ENCODE measurements at regions not wholly inside any gene's neighbourhood (a gene's known extent, or its start where the extent isn't known, plus 50 kb on each side); places are given as distances from the start of the nearest gene placed in this dataset.

DNA sequence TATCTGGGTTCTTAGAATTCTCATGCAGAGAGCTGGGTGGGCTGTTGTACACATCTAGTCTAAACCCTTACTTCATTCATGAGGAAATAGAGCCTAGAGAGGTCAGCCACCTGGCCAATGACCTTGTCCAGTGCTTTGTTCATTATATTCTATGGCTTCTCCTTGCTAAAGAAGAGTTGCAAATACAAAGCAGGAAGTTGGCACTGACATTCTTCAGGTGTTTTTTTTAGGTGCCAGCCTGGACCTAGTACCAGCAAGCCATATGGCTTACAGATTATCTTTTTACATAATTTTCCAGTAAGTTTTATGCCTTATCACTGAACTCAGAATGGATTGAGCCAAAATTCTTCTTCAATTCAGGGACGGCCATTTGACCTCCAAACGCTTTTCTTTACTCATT, 54.7 kb upstream of the PGM2 start:
- DNase-seq (ENCODE audit: low spot score in 2 of 2) (no peak), ATAC-seq (no peak)
- Mint-ChIP-seq H3K9me3 (peaks cover 0 to 6% of the 10 kb centered on the region in 2 donors), H3K27ac (no peak overlapping the region), H3K36me3 (no peaks in the 10 kb centered on the region)

DNA sequence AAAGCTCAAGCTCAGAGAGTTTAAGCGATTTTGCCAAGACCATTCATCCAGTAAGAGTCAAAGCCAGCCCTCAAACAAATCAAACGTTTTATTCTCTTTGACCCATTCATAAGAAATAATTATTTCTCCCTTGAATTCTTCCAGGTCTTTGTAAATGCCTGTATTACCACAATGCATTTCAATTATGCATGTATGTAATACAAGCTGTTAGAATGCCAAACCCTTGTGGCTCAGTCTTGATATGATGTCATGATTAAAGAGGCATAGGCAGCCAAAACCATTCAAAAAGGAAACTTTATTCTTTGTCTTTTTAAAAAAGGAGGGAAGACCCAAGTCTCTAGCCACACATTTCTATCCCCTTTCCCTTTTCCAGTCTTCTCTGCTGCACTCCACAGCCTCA, 56.5 kb upstream of the PGM2 start:
- peaks cover 0 to 6% of the 10 kb centered on the region in 2 donors for H3K9me3 Mint-ChIP-seq
- no peak for ATAC-seq
- no peak for DNase-seq (ENCODE audit: low spot score in 2 of 2)
- no peaks in the 10 kb centered on the region for H3K36me3 Mint-ChIP-seq
- no peak overlapping the region for H3K27ac Mint-ChIP-seq

DNA sequence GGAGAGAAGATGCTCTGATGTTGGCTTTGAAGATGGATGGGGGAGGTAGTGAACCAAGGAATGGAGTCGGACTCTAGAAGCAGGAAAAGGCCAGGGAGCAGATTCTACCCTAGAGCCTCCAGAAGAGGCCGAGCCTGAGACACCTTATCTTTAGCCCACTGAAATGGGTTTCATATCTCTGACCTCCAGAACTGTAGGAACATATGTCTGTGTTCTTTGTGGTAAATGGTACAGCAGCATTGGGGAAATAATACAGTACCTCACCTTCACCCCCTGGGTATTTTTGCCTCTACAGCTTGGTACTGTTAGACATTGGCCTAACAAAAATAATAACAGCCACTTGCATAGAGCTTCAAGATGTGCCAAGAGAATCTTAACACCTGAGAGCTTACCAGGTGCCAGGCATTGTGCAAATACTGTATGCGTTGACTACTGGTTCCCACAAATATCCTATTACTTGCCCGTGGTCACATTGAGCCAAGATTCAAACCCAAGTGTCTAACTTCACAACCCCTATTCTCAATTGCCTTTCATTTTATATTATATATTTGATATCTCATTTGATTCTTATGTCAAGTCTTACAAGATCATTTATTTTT, 57.0 kb upstream of the PGM2 start:
- no peaks in the 10 kb centered on the region for H3K36me3 Mint-ChIP-seq
- DNase-seq (ENCODE audit: low spot score in 2 of 2) (no peak), ATAC-seq (no peak)
- peaks cover 0 to 6% of the 10 kb centered on the region in 2 donors for H3K9me3 Mint-ChIP-seq
- H3K27ac Mint-ChIP-seq: no peak overlapping the region

DNA sequence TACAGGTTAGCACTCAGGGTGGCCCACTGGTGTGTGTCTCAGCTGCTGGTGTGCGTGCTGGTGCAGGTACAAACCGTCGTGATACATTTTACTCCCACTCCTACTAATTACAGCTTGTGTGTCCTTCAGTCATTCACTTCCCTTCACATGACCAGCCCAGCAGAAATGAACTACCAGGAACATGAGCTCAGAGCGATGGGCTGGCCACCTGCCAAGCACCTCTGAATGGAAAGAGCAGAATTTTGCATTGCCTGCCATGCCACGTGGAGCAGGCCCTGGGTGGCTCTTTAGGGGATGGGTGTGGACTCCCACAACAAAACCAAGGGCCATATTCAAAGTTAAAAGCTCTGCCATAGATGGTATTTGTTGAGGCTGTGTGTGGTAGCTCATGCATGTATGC, 58.9 kb upstream of the PGM2 start:
- H3K27ac Mint-ChIP-seq: no peak overlapping the region
- H3K36me3 Mint-ChIP-seq: no peaks in the 10 kb centered on the region
- ATAC-seq (no peak), DNase-seq (ENCODE audit: low spot score in 2 of 2) (no peak)
- peaks cover 0 to 4% of the 10 kb centered on the region in 2 donors for H3K9me3 Mint-ChIP-seq

DNA sequence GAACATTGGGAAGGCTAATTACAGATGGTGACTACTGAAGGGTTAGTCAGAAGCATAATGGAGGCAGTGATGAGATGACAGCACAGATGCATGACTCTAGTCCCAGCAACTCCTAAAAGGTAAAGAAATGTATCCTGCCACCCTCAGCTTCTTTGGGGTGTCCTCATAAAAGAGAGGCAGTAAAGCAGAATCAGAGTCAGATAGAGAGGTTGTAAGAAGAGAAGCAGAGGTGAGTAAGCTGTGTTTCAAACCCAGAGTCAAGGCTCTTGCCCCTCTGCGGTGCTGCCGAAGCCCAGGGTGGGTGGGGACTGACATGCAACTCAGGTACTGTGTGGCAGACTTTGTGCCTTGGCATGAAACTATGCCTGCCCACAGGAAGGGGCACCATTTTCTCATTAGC, 59.5 kb upstream of the PGM2 start:
- H3K27ac Mint-ChIP-seq: no peak overlapping the region
- DNase-seq (ENCODE audit: low spot score in 2 of 2) (no peak), ATAC-seq (peak in 1 of 2 donors; percentile 16)
- H3K9me3 Mint-ChIP-seq: no peaks in the 10 kb centered on the region
- H3K36me3 Mint-ChIP-seq: no peaks in the 10 kb centered on the region

DNA sequence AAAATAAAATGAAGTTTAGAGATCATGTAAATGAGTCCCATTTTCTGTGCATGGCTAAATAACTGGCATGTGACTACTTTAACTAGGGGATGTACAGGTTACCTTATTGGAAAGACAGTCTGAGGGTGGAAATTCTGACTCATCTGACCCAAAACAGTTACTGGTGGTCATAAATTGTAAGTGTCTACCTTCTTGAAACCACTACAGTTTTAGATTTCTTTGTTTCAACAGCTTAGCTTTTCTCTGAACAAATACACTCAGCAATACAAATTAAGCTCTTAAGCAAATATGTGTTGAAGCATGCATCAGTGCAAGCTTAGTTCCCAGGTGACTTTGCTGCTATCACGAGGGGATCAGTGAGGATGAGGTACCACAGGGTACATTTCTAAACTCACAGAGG, 60.7 kb upstream of the PGM2 start:
- no peaks in the 10 kb centered on the region for H3K36me3 Mint-ChIP-seq
- peak; percentile 57 to 75 for ATAC-seq
- DNase-seq (ENCODE audit: low spot score in 2 of 2): no peak
- H3K27ac Mint-ChIP-seq: peak overlapping the region; percentile 2 to 81
- no peaks in the 10 kb centered on the region for H3K9me3 Mint-ChIP-seq

DNA sequence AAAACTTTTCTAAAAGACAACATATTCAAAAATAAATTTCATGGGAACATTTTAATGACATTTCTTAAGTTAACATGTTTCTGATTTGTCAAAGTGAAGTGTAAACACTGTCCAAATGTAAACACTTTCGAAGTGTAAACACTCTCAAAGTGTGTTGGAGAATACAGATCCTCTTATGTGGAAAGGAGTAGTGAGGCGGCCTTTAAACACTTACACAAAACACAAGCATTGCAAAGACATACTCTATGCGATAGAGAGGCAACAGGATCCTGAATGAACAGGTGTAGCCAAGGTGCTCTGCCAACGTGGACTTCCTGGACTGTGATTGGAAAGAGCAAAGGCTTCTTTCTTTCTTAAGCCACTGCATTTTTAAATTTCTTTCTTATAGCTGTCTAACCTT, 62.7 kb upstream of the PGM2 start:
- H3K9me3 Mint-ChIP-seq: no peaks in the 10 kb centered on the region
- no peaks in the 10 kb centered on the region for H3K36me3 Mint-ChIP-seq
- no peak for ATAC-seq

DNA sequence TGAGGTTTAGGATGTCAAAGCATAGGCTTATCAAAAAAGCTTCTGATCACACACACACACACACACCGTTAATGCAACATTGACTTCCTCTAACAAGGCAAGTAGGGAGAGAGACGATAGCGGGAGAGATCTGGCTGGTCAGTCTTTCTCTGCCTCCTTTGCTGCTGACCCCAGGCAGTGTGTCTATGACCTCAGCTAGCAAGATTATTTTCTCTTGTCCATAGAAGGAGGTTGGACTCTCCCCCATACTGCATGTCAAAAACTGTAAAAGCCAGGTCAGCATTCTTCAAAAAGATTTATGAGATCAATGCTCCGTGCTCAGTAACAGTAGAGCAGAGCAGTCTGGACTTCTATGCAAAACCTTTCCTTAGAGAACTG, 63.5 kb upstream of the PGM2 start:
- H3K27ac Mint-ChIP-seq: no peak overlapping the region

More for the DNA sequence above, 62.7 kb upstream of the PGM2 start:
- no peak for DNase-seq (ENCODE audit: low spot score in 2 of 2)
- no peak overlapping the region for H3K27ac Mint-ChIP-seq

DNA sequence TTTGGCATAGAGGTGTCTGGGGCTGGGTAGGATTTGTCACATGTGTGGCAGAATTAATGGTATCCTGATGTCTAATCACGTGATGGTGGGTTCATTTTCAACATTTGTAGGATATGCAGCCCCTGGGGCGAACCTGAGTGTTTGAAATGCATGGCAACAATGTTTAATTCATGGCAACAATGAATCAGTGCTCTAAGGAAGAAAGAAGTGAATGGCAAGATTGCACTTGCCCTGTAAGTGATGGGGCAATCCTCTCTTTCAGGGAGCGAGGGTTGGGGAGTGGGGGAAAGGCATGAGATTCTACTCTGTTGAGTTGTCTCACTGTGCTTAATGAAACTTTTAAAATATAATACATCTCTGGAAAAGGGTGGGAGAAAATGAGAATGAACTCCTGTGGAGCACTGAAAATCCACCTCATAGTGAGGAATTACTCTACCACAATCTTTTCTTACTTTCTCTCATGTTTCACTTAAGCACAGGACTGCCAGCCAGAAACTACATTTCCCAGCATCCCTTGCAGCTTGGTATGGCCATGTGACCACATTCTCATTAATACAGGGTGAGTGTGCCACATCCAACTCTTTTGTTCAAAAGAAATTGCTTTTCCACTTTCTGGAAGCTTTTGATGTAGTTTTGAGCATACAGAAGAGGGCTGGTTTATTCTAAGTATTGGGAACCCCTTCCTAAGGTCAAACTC, 64.0 kb upstream of the PGM2 start:
- Mint-ChIP-seq H3K27ac (no peak overlapping the region), H3K9me3 (no peaks in the 10 kb centered on the region), H3K36me3 (no peaks in the 10 kb centered on the region)
- peak in 1 of 2 donors; percentile 19 for DNase-seq (ENCODE audit: low spot score in 2 of 2)
- peak in 1 of 2 donors; percentile 51 for ATAC-seq

More for the DNA sequence above, 63.5 kb upstream of the PGM2 start:
- ATAC-seq (no peak), DNase-seq (ENCODE audit: low spot score in 2 of 2) (no peak)
- Mint-ChIP-seq H3K9me3 (no peaks in the 10 kb centered on the region), H3K36me3 (no peaks in the 10 kb centered on the region)

DNA sequence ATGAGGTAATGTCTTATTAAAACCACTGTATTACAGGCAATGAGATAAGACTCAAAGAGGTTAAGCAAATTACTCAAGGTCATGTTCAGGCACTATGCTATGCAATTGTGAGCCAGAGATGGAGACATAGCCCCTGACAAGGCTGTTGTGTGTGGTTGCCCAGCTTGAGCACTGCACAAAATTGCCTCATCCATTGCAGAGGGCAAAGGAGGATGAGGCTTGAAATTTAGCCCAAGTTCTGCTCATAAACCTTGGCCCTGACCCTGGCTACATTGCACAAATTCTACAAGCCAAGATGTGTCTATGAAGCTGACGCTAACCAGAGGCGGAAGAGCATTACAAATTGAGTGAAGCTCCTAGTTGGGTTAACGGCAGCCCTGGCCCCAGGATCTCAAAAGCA, 65.6 kb upstream of the PGM2 start:
- H3K36me3 Mint-ChIP-seq: no peaks in the 10 kb centered on the region
- no peak overlapping the region for H3K27ac Mint-ChIP-seq
- DNase-seq (ENCODE audit: low spot score in 2 of 2): no peak
- H3K9me3 Mint-ChIP-seq: no peaks in the 10 kb centered on the region
- no peak for ATAC-seq

DNA sequence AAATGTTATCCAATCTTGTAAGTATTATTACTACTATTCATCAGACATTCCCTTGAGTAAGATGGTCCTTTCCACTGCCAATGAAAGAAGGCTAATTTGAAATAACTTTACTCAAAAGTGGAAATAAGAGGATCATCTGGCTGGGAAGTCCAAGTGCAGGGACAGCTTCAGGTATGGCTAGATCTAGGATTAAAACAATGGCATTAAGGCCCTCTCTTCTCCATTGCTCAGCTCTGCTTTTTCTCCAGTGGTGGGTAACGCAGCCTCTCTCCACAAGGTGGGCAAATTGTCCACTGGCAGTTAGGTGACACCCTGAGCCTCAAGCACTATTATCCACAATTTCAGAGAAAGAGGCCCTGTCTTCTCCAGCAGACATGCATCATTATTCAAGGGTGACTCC, 66.7 kb upstream of the PGM2 start:
- DNase-seq (ENCODE audit: low spot score in 2 of 2): no peak
- no peak for ATAC-seq
- no peaks in the 10 kb centered on the region for H3K36me3 Mint-ChIP-seq

DNA sequence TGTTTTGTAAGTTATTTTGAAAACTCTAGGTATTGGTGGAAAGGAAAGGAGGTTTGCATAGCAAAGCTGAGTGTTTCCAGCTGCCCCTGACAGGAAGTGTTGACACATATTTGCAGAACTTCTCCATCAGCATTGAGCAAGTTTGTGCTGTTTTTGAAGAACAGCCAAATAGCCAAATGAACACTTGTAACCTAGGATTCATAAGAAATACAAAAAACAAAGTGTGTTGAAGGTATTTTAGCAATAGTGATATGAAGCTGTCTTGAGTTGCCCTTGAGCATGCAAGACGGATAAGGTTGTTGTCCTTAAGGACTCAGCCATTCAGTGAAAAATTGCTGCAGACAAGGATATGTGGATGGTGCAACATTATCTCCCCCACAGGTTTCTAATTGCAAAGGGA, 68.3 kb upstream of the PGM2 start:
- no peaks in the 10 kb centered on the region for H3K9me3 Mint-ChIP-seq
- H3K27ac Mint-ChIP-seq: no peak overlapping the region
- DNase-seq (ENCODE audit: low spot score in 2 of 2) (no peak), ATAC-seq (peak in 1 of 2 donors; percentile 57)
- no peaks in the 10 kb centered on the region for H3K36me3 Mint-ChIP-seq

More for the DNA sequence above, 66.7 kb upstream of the PGM2 start:
- no peaks in the 10 kb centered on the region for H3K9me3 Mint-ChIP-seq
- no peak overlapping the region for H3K27ac Mint-ChIP-seq

DNA sequence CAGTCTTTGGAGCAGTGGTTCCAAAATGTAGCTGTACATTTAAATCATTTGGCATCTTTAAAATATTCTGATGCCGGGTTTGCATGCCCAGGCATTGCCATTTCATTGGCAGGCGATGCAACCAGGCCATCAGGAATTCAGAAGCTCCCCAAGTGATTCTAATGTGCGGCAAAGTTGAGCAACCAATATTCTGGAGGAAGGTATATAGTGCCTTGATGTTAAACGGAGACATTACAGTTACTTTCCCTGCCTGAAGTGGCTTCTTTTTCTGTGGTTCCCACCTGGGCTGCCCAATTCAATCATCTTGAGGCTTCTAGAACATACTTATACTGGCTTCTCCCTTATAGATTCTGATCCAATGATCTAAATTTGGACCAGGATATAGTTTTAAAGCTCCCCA, 68.7 kb upstream of the PGM2 start:
- ATAC-seq (no peak), DNase-seq (ENCODE audit: low spot score in 2 of 2) (no peak)
- no peak overlapping the region for H3K27ac Mint-ChIP-seq
- H3K9me3 Mint-ChIP-seq: no peaks in the 10 kb centered on the region
- H3K36me3 Mint-ChIP-seq: no peaks in the 10 kb centered on the region

DNA sequence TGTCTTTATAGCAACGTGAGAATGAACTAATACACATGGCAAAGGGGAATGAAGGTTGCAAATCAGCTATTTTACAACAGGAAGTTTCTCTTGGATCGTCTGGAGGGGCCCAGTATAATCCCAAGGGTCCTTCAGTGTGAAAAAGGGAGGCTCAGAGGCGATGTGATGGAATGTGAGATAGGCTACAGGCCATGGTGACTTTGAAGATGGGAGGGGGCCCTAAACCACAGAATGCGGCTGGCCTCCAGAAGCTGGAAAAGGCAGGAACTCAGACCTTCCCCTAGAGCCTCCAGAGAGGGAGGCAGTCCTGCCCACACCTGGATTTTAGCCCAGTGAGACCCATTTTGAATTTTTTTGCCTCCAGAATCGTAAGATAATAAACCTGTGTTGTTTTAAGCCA, 69.4 kb upstream of the PGM2 start:
- DNase-seq (ENCODE audit: low spot score in 2 of 2): no peak
- H3K36me3 Mint-ChIP-seq: no peaks in the 10 kb centered on the region
- no peaks in the 10 kb centered on the region for H3K9me3 Mint-ChIP-seq
- H3K27ac Mint-ChIP-seq: no peak overlapping the region
- ATAC-seq: no peak

DNA sequence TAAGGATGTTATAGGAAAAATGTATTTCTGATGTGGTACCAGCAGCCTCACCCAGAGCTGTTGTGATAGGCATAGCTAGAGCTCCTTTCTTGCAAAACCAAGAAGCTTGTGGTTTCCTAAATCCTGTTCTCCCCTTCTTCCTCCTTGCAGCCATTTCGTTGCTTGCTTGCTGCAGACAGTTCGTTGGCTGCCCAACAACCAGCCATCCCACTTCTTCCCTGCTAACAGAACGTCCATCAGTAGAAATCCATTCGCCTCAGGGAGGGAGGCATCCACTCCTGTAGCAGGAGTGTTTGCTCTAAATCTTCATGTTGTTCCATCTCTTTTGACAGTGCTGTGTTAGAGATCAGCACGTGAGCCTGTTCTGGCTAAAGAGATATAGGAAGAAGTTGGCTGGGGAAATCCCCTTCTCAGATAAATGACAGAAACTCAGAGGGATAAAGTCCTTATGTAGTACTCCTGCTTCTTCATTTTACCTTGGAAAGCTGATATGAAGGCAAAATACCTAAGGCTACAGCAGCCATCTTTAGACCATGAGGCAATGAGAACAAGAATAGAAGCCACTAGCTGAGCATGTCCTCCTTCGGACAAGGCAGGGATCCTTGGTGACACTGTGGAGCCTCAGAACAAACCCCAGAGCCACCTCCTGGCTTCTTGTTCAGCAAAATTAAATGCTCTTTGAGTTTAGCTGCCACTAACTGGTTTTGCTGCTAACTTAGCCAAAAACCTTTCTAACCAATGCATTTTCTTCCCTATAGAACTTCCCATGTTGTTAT, 68.4 kb upstream of the RELL1 start:
- Mint-ChIP-seq H3K36me3 (no peaks in the 10 kb centered on the region), H3K9me3 (no peaks in the 10 kb centered on the region), H3K27ac (no peak overlapping the region)
- DNase-seq (ENCODE audit: low spot score in 2 of 2) (no peak), ATAC-seq (no peak)

DNA sequence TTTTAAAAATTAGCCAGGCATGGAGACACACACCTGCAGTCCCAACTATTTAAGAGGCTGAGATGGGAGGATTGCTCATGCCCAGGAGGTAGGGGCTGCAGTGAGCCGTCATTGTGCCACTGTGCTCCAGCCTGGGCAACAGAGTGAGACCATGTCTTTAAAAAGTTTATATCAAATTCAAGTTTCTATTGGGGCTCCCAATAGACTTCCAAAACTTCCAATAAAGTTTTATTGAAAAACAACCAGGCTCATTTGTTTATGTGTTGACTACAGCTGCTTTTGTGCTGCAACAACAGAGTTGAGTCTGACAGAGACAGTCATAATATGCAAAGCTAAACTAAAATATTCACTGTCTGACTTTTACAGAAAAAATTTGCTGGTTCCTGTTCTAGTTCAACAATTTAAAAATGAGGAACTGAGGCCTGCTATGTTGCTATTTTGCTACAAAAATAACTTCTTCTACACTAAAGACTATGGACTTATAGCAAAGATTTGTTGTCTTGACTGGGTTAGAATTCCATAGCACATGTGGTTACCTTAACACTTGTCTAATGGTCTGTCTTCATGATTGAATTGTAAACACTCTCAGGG, 63.3 kb upstream of the RELL1 start:
- H3K9me3 Mint-ChIP-seq: peaks cover 0 to 6% of the 10 kb centered on the region in 2 donors
- DNase-seq (ENCODE audit: low spot score in 2 of 2): no peak
- no peak overlapping the region for H3K27ac Mint-ChIP-seq
- no peaks in the 10 kb centered on the region for H3K36me3 Mint-ChIP-seq
- ATAC-seq: no peak

DNA sequence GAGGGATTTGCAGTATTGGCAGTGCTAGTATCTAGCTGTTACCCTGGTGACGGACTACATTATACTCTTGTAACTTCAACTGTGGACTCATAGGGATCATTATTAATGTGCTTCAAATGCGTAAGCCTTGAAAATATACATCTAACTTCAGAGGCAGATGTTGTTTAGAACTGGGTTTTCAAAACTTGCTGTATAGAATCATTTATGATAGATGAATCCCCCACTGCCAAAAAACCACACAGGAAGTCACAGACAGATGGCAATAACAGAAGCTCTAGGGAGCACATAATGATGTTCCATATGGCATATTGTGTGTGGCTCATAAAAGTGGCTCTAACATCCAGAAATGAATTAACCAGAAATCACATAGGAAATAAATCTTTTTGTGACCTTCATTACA, 62.3 kb upstream of the RELL1 start:
- Mint-ChIP-seq H3K9me3 (peaks cover 0 to 6% of the 10 kb centered on the region in 2 donors), H3K27ac (no peak overlapping the region), H3K36me3 (no peaks in the 10 kb centered on the region)
- no peak for DNase-seq (ENCODE audit: low spot score in 2 of 2)
- ATAC-seq: no peak
